CD4-positive, alpha-beta T cell treated with Interleukin-17A for 4 hours (primary cell): ENCODE measurements at regions not wholly inside any gene's neighbourhood (a gene's known extent, or its start where the extent isn't known, plus 50 kb on each side); places are given as distances from the start of the nearest gene placed in this dataset.
"Not testable (repeated sequence)": the region's sequence is repeated elsewhere in the genome, so short reads cannot be mapped to it uniquely, and the experiment has no call there.

Experiments used
- DNase-seq: peaks from one replicate; pipeline ENCODE4 v3.0.0-alpha.2; 2020; ENCODE audit warnings: mixed read lengths

DNA sequence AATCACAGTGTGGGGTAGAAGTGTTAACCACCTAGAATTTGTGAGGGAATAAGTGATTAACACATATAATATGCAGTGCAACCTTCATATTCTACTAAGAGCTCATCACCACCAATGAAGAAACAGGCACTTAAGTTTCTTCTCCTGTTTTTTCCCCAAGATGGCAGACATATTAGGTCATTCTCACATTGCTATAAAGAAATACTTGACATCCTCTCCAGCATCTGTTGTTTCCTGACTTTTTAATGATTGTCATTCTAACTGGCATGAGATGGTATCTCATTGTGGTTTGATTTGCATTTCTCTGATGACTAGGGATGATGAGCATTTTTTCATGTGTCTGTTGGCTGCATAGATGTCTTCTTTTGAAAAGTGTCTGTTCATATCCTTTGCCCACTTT, 301.5 kb upstream of the CLEC14A start:
- not testable (repeated sequence) for DNase-seq

- no peak for DNase-seq
These were observed 300.4 kb upstream of the CLEC14A start for GRCh38 chr14:38556252-38556651.

- no peak for DNase-seq
These were observed 298.1 kb upstream of the CLEC14A start for GRCh38 chr14:38554026-38554425.

DNA sequence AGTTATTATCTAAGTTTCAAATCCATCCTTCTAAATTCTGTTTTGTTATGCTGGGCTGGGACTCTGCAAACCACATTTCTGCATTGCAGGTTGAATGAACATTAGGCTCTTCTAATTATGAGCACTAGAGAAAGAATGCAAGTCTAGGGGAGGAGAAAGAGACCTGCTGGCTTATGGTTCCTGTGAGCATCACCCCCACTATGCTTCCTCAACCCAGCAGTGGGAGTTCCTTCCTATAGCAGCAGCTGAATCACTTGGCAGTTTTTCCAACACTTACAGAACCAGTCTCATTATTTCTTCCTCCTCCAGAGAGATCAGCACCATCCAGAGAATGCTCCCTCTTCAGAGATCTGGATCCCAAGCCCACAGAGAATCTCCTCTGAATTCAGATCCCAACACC, 297.7 kb upstream of the CLEC14A start:
- DNase-seq: no peak

- DNase-seq: no peak
These were observed 293.7 kb upstream of the CLEC14A start for GRCh38 chr14:38549564-38549963.

DNA sequence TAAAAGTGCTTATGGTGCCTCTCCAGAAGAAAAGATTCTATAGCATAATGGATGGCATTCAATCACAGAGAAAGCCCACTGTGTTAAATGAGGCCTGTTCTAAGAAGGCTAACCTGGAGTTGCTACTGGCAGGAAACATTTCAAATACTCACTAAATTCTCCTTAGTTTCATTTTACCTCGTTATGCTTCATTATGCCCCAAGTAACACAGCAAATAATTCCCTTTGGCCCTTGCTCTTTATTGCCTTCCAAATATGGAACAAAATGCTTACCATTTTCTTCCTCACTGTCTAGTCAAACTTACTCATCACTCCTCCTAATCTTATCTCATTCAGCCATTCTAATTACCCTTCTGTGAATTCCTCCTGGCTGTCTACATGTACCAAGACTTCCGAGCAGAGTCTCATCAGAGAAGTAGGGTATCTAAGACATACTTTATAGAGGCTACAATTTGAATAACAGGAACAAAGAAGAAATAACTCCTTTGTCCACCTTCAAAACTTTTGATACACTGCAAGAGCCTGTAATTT, 292.1 kb upstream of the CLEC14A start:
- no peak for DNase-seq

GRCh38 chr14:38546932-38547551, 291.1 kb upstream of the CLEC14A start:
- DNase-seq: no peak

- no peak for DNase-seq
These were observed 288.9 kb upstream of the CLEC14A start for GRCh38 chr14:38544776-38545175.

- not testable (repeated sequence) for DNase-seq
These were observed 288.0 kb upstream of the CLEC14A start for GRCh38 chr14:38543851-38544250.

GRCh38 chr14:38538053-38538452, 282.2 kb upstream of the CLEC14A start:
- DNase-seq: not testable (repeated sequence)

DNA sequence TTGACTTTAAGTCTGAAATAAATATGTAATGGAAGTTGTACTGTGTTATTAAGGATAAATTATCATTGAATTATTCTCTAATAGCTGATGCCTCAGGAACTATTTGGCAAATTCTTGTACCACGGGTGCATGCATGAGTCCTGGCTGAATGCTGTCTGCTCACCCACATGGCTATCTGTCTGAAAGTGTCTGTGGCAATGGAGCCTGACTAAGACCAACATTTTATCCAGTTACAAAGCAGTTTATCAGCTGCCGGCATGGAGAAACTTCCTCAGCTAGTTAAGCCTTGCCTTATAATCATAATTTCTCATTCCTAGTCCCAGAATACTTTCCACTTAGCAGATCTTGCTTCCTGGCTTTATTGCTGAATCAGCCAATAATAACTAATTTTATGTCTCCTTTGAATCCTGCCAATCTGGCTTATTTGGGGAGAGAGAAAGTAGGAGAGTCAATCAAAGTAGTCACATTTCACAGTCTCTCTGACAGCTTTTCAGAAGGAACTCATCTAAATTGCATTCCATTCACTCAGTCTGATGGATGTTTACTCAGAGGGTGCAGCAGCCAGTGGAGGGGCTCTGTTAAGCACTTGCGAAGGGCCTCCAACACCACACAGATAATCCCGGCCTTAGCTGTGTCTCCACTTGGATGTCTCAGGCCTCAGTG, 280.6 kb upstream of the CLEC14A start:
- DNase-seq: no peak

DNA sequence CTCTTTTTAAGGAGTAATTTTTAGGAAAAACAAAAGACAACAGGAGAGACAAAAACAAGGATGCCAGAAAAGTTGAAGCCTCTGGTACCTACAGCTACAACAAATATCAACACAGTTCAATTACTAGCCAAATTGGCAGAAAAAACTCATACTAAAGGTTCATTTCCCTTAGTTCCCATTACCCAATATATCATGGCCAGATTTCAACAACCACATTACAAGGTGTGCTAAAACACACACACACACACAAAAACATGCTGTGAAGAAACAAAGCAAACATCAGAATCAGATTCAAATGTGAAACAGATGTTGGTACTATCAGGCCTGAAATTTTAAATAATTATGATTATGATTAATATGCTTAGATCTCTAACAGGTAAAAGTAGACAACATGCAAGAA, 272.7 kb upstream of the CLEC14A start:
- DNase-seq: no peak

DNA sequence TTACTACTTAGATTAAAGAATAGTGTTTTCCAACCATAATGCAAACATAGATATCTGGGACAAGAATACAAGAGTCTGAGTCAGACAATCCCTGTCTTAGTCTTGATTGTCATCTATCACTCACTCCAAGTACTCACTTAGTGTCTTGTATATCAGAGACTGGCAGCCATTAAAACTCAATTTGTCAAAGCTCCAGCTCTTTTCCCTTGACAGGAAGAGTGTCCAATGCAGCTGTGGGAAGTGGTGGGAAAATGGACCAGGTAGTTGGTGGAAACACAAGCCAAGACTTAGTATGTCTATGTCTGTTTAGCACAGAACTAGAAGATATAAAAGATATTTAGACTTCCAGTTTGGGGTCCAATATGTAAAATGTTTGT, 271.6 kb upstream of the CLEC14A start:
- no peak for DNase-seq

DNA sequence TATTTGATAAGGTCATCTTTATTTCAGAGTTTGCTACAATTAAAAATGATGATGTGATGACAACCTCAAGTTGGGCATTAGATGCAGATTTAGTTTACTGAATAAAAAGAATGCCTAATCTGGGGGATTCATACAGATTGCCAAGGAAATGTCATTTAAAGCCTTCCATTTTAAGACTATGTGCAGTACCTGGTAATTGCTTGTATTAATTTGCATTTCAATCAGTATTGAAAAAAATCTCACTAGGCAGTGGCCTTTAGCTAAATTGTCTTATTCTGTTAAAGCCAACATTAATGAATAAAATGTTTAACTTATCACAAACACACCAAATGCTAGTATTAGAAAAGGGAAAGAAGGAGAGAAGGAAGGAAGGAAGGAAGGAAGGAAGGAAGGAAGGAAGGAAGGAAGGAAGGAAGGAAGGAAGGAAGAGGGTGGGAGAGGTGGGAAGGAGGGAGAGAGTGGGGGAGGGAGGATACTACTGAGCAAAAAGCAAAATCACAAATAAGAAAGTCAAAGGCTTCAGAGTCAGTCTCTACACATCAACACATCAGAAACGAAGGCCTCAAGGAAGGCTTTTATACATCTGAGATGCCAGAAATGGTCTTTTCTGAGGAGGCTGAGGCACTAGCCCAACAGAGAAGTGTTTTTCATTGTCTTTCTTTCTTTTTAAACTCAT, 271.1 kb upstream of the CLEC14A start:
- DNase-seq: no peak

DNA sequence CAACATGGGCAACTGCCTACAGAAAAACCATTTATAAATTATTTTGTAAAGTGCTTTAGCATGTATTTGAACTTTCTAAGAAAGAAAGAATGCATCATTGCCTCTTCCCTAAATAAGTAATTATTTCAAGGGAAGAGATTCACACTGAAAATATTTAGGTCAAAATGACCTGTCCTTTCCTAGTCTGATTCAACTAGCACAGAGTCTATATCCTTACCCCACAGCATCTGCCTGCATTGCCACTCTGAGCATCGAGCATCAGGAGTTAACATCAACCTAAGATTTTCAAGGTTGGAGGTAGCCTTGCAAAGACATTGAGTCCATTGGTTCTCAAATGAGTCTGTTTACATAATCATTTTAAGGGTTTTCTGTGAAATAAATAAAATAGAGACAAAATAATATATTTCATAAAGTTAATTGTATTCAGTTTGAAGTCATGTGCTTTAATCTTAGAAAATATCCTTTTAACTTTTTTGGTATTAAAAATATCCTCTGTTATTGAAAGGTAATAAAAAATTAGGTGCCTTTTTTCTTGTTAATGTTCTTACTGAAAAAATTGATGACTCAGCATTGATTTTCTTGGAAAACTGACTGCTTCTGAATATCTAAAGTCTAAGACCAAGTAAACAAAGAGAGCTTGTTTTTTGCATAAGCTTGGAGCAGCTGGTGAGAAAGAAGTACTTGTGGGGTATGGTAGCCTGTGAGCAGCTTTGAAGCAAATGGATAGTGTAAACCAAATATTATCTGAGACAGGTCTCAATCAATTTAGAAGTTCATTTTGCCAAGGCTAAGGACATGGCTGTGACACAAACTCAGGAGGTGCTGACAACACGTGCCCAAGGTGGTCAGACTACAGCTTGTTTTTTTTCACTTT, 269.0 kb upstream of the CLEC14A start:
- DNase-seq: no peak

DNA sequence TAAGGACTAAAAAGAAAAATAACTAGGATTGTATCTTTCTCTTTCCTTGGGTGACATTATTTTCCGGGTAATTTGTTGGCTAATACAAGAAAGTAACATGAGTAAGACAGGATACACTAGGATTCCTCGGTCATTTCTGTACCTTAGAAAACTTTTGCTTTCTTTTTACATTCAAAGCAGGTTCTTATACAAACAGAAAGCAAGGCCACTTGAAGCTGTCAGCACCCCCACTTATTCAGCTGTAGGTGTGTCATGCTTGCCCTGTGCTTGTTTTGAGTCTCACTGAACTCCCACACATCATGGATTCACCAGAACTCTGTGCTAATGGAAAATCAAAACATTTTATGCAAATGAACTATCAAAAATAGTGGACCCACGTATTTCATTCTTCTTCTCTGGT, 266.8 kb upstream of the CLEC14A start:
- no peak for DNase-seq

GRCh38 chr14:38521591-38521990, 265.7 kb upstream of the CLEC14A start:
- DNase-seq: no peak

GRCh38 chr14:38517426-38517825, 261.5 kb upstream of the CLEC14A start:
- DNase-seq: no peak

GRCh38 chr14:38512236-38512635, 256.3 kb upstream of the CLEC14A start:
- no peak for DNase-seq

GRCh38 chr14:38507299-38507698, 251.4 kb upstream of the CLEC14A start:
- no peak for DNase-seq

- no peak for DNase-seq
These were observed 250.0 kb upstream of the CLEC14A start for GRCh38 chr14:38505973-38506249.

DNA sequence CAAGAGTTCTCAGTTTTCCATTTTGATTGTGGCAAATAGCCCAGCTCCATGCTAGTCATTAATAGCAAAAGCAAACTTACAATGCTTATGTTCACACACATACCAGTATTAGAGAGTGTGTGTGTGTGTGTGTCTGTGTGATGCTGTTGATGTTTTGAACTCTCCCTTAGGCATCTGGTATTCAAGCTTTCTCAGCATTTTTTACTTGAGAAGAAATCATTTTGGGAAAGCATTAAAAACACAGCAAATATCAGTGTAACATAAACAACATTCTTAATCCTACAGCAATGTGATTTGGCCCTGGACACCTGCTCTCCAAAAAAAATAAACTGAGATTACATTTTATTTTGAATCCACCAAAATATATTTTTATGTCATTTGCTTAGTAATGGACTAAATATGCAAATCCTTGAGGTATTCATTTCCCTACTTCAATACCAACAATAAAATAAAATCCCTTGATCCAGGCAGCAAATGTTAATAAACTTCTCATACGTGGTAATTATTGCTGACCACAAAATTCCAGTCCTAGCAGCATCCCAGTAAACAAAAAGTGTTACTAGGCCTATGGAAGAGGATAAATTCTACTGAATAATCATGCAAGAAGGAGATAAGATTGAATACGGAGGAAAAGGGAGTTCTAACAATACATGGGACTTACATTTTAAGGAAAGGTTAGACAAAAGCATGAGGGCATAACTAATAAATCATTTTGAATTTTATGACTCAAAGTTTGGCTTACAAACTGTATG, 249.5 kb upstream of the CLEC14A start:
- DNase-seq: no peak

DNA sequence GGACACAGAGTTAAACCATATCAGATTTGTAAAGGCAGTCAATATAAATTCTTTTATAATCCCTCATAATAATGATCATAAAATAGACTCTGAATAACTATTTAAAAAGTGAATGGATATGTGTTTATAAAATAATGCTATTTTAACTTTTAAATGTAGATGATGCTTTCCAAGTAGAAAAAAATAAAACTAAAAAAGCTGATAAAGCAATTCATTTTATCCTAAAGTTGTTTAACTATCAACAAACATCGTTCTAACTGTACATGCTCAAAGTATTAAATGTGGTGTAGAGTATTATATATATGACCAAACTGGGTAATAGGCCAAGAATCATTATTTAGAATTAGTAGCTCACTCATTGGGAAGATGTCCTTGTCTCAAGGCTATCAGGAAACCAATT, 248.3 kb upstream of the CLEC14A start:
- DNase-seq: no peak
